ENCODE measurements at regions not wholly inside any gene's neighbourhood (a gene's known extent, or its start where the extent isn't known, plus 50 kb on each side); places are given as distances from the start of the nearest gene placed in this dataset.
"Not testable (repeated sequence)": the region's sequence is repeated elsewhere in the genome, so short reads cannot be mapped to it uniquely, and the experiment has no call there.

DNA sequence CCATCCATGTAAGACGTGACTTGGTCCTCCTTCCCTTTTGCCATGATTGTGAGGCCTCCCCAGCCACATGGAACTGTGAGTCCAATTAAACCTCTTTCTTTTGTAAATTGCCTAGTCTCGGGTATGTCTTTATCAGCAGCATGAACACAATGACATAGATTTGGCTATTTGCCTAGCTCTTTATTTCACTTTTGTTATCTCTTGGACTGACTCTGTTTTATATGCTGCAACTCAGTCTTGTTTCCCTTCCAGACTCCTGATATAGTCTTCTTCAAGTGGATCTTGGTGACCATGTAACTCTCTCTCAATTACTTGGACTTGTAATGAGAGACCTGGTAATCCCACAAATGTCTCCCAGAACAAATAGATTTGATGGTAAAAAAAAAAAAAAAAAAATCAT lies 627.6 kb downstream of the CCDC85A start:
- DNase-seq = no peak

DNA sequence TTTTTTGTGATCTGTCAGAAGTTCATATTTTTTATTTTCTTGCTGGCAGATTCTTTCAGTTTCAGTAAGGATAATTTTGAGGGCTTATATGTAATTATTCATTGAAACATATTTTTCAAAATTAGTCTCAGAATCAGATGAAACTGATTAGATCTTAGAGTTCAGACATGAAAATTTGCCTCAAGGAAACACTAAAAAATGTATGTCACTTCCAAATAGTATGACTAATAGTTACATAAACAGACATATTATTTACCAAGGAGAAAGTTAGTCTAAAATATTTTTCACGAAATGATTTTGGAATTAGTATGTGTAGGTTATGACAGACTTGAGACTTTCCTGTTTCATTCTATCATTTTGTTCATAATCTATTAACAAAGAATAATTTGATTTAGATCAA lies 628.6 kb downstream of the CCDC85A start:
- no peak for DNase-seq

GRCh38 chr2:56813490-56813889 lies 629.7 kb downstream of the CCDC85A start:
- DNase-seq = no peak

DNA sequence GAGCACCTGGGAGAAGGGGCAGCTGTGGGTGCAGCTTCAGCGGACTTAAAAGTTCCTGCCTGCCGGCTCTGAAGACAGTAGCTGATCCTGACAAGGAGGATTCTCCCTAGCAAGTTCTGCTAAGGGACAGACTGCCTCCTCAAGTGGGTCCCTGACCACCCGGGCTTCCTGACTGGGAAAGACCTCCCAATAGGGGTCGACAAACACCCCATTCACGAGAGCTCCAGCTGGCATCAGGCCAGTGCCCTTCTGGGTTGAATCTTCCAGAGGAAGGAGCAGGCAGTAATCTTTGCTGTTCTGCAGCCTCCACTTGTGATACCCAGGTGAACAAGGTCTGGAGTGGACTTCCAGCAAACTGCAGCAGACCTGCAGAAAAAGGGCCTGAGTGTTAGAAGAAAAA lies 632.9 kb downstream of the CCDC85A start:
- DNase-seq = no peak

GRCh38 chr2:56831780-56832179 lies 648.0 kb downstream of the CCDC85A start:
- DNase-seq = no peak

DNA sequence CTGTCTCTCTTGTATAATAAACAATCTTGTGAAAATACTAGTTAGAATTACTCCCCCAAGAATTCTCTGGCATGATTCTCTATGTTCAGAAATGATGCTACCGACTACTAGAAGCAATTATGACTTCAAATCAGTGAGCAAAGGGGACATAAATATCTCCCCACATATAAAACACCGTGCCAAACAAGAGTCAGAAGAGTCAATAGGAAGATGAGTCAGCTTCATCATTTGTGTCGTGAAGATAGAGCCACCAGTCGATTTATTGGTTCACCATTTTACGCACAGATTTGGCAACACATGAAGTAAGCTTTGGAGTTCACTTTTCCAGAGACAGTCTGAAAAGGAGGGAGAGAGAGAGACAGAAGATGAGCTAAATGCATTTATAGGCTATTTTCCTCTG lies 650.9 kb downstream of the CCDC85A start:
- no peak for DNase-seq

DNA sequence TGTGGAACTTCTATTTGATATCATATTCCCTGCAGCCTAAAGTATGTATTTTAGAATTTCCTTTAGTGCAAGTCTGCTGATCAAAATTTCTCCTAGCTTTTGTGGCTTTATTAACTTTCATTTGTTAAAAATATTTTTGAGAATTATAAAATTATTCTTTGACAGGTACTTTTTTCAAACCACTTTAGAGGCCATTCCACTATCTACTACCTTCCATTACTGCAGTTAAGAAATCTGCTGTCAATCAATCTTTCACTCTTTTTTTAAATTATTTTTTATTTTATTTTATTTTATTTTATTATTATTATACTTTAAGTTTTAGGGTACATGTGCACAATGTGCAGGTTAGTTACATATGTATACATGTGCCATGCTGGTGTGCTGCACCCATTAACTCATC lies 656.2 kb downstream of the CCDC85A start:
- DNase-seq = not testable (repeated sequence)

DNA sequence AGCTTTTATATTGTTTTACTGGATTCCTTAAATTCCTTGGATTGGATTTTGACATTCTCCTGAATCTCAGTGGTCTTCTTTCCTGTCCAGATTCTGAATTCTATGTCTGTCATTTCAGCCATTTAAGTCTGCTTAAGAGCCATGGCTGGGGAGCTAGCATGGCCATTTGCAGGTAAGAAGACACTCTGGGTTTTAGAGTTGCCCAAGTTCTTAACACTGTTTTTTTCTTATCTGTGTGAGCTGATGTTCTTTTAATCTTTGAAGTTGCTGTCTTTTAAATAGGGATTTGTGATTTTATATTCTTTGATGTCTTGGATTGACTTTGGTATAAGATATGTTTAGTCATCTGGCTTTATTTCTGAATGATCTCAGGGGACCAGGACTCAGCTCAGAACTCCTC lies 677.2 kb downstream of the CCDC85A start:
- DNase-seq = no peak

GRCh38 chr2:56871644-56872043 lies 687.9 kb downstream of the CCDC85A start:
- no peak for DNase-seq

DNA sequence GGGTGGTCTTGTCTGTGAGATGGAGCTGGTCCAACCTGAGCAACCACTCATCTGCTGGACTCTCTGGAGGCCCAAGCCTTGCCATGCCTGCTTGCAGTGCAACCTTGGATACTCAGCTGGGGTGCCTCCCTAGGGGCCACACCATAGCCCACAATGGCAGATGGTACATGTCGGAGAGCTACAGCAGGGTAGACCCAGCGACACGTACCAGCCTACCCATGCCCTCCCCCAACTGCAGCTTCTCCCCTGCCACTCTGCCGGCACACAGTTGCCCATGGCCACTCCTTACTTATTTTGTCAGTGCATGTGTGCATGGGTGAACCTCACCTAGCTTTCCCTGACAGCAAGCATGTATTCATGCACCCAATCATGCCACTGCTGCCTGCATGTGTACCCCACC lies 690.9 kb downstream of the CCDC85A start:
- no peak for DNase-seq

DNA sequence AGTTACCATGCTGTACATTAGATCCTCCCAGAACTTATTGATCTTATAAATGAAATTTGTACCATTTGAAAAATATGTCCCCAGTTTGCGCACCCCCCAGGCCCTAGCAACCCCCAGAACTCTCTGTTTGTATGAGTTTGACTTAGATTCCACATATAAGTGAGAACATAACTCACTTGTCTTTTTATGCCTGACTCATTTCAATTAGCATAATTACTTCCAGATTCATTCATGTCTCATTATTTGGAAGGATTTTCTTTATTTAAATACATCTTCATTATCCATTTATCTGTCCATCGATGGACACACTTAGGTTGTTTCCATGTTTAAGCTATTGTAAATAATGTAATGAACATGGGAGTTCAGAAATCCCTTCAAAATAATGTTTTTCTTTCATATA lies 705.9 kb downstream of the CCDC85A start:
- no peak for DNase-seq

DNA sequence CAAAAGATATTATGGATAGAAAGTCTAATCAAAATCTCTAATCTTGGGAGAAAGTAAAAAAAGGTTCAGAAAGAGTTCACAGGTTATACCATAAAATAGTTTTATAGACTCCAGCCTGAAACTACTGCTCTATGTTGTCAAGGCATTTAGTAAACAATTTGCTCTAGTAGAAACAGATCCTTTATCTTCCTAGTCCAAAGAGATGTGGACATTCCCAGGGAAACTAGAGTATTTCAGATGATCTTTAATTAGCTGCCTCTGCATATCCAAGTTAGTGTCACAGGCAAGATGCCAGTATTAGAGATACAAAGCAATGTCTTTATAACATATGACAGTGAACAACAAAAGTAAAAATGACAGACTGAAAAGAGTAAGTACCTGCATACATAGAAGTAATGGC lies 708.6 kb downstream of the CCDC85A start:
- no peak for DNase-seq

- DNase-seq = no peak
Observed at GRCh38 chr2:56898986-56899385, 715.2 kb downstream of the CCDC85A start.

GRCh38 chr2:56912490-56912889 lies 728.7 kb downstream of the CCDC85A start:
- no peak for DNase-seq

DNA sequence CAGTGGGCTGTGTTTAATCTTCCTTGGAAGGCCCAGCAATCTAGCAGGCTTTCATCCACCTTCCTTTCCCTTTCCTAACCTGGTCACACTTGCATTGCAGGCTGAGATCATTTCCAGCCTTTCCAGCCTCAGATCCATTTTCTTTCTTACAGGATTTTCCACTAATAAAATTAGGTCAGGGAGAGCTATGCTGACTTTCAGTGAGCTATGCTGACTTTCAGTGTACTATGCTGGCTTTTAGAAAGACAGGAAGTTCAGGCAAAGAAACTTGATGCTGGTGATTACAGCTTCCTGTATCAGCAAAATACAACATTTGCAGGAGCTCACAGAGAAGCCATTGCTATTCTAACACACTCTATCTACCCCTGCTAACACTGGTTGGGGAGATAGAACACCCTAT lies 735.0 kb downstream of the CCDC85A start:
- DNase-seq = no peak

GRCh38 chr2:56933976-56934375 lies 750.2 kb downstream of the CCDC85A start:
- no peak for DNase-seq

GRCh38 chr2:56934866-56935265 lies 751.1 kb downstream of the CCDC85A start:
- DNase-seq = no peak

DNA sequence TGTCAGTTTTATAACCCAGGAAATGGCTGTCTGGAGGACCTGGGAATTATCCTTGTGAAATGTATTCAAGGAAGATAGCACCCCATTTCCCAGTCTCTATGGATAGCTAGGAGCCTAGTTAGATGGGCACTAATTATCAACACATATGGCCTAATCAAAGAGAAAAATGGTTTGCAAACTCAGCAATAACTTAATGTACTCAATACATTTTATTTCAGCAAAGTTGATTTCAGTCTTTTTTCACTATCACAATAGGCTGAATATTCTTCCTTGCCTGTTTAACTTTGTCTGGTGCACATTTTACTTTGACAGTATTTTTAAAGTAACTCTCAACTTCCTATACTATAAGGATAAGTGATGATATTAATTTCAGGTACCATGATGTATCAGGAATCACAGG lies 756.3 kb downstream of the CCDC85A start:
- DNase-seq = no peak

GRCh38 chr2:56952871-56953270 lies 769.1 kb downstream of the CCDC85A start:
- DNase-seq = no peak

DNA sequence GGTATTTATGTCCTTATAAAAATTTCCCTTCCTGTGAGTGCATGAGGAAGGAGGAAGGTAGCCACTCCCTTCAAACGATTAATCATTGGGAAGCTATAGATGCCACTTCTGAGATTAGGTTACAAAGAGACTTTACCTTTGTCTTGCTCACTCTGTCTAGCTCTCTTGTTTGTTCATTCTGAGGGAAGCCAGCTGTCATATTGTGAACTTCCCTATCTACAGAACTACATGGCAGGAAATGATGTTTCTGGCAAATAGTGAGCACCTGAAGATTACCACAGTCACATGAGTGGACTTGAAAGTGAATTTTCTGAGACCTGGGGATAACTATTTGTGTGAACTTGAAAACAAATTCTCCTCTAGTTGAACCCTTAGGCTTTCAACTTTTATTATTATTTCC lies 776.8 kb downstream of the CCDC85A start:
- DNase-seq = no peak

DNA sequence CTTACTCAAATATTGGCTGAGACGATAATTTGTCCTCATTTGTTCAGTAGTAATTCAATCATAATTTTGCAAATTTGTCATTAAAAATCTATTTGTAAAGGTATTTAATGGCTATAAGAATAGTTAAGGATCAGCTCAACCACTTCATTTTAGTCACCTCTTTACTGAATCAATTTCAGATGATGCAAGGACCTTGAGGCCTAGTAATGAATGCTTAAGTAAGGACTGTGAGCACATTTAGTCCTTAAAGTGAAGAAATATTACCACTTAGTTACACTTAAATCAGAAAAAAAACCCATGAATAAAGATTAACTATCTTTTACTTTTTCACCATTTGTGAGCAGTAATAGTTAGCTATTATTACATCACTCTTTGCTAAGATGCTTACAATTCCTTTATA lies 778.9 kb downstream of the CCDC85A start:
- DNase-seq = no peak

DNA sequence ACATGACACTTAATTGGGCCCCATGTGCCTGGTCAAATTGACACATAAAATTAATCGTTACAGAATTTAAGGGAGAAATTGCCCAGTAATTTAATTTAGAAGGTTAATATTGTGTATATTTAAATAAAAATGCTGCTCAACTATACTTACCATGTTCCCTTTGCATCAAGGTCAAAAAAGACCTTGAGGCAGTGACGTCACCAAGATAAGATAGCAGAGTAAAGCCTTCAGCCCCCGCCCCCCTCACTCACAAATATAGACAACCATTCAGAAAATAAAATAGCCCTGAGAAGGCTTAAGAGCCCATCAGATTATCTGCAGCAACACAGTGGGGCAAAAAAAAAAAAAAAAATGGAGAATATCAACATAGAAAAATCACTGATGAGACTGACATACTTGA lies 785.7 kb downstream of the CCDC85A start:
- no peak for DNase-seq

DNA sequence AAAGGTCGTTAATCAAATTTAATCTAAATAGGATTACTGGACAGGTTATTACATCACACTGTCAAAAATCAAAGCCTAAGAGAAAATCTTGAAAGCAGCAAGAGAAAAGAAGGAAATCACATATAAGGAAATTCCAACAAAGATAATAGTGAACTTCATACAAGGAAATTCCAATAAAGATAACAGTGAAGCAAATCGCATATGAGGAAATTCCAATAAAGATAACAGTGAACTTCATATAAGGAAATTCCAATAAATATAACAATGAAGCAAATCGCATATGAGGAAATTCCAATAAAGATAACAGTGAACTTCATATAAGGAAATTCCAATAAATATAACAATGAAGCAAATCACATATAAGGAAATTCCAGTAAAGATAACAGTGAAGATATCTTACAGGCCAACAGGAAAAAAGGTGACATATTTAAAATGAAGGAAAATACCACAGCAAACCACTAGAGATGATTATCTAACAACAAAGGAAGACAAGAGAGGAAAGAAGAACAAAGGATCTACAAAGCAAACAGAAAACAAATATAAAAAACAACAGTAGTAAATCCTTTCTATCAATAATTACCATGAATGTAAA lies 787.7 kb downstream of the CCDC85A start:
- DNase-seq = no peak

- DNase-seq = no peak
Observed at GRCh38 chr2:56981554-56981953, 797.8 kb downstream of the CCDC85A start.

GRCh38 chr2:56985609-56986008 lies 801.8 kb downstream of the CCDC85A start:
- no peak for DNase-seq

- DNase-seq = no peak
Observed at GRCh38 chr2:57022496-57022895, 838.7 kb downstream of the CCDC85A start.
